GM12878 (cell line): ENCODE measurements at regions not wholly inside any gene's neighbourhood (a gene's known extent, or its start where the extent isn't known, plus 50 kb on each side); places are given as distances from the start of the nearest gene placed in this dataset.

ENCODE experiments used
- ATAC-seq: fragments of 200-7000 bp; cut with Tn5 transposase; 3 replicates; pipeline ENCODE4 v1.9.1; 2020; ENCODE audit warnings: mild to moderate bottlenecking, moderate library complexity
- BruUV-seq: library from RNA; stranded (reverse); fragments of 400-500 nt; replicated peaks from 2 replicates; lab custom pipeline; 2021; lab: Mats Ljungman, UMichigan
- CTCF ChIA-PET: fragments of 300-600 bp; sonication (Branson Sonifier 250); formaldehyde crosslinking; extraction: SDS; loops from one replicate; lab custom pipeline; 2021; ENCODE audit warnings: inconsistent platforms; lab: Yijun Ruan, JAX
- POLR2A ChIA-PET: fragments of 350-600 bp; formaldehyde crosslinking; extraction: SDS; loops from one replicate; lab custom pipeline; 2021; ENCODE audit warnings: inconsistent platforms; lab: Charles Lee
- RAD21 ChIA-PET: fragments of 300-600 bp; sonication (Branson Sonifier 250); formaldehyde crosslinking; loops from one replicate; lab custom pipeline; 2023; ENCODE audit warnings: antibody characterized with exemption; ENCODE audit not compliant: unreplicated experiment; lab: Charles Lee
- SMC1A ChIA-PET: fragments of 300-600 bp; sonication (Branson Sonifier 250); formaldehyde crosslinking; loops from one replicate; lab custom pipeline; 2023; ENCODE audit not compliant: unreplicated experiment, uncharacterized antibody; lab: Charles Lee
- DNase-seq: peaks from one replicate; pipeline ENCODE4 v3.0.0-alpha.2; 2011; ENCODE audit warnings: low read depth, low spot score
- FAIRE-seq: peaks from 3 replicates; lab custom pipeline; 2011; peaks lifted over from hg19 to GRCh38; lab: Jason Lieb, UNC
- H2AFZ ChIP-seq: 2 replicates; pipeline ENCODE4 v1.6.0; 2011; ENCODE audit warnings: low read depth, low read length, control low read depth; ENCODE audit not compliant: control insufficient read depth
- H3K27ac ChIP-seq: 2 replicates; pipeline ENCODE4 v1.5.1; 2011; ENCODE audit warnings: control low read depth; ENCODE audit not compliant: control insufficient read depth, insufficient read depth
- H3K27me3 ChIP-seq, 2 experiments: replicated peaks in 1 of 2; 2 replicates each; pipeline versions ENCODE4 v1.6.0 to v1.6.1; 2011; ENCODE audit warnings: low read length in 1 of 2; ENCODE audit not compliant: control insufficient read depth in 2 of 2, insufficient read depth in 2 of 2
- H3K36me3 ChIP-seq, 2 experiments: 2 replicates each; pipeline ENCODE4 v1.5.1; 2011; ENCODE audit warnings: low read length in 1 of 2; ENCODE audit not compliant: control insufficient read depth in 2 of 2, insufficient read depth in 2 of 2
- H3K4me1 ChIP-seq: 2 replicates; pipeline ENCODE4 v1.6.1; 2011; ENCODE audit warnings: mild to moderate bottlenecking, low read length, moderate library complexity, mixed read lengths; ENCODE audit not compliant: control insufficient read depth, insufficient read depth
- H3K4me2 ChIP-seq: 2 replicates; pipeline ENCODE4 v1.6.0; 2011; ENCODE audit warnings: control low read depth; ENCODE audit not compliant: control insufficient read depth, insufficient read depth
- H3K4me3 ChIP-seq: fragments of 200-600 bp; sonication (generic); 2 replicates; pipeline ENCODE4 v1.5.1; 2016
- H3K79me2 ChIP-seq: 2 replicates; pipeline ENCODE4 v1.6.0; 2011; ENCODE audit warnings: low read length; ENCODE audit not compliant: control insufficient read depth, insufficient read depth
- H3K9ac ChIP-seq: 2 replicates; pipeline ENCODE4 v1.8.0; 2011; ENCODE audit warnings: low read length, control low read depth, mixed read lengths; ENCODE audit not compliant: control insufficient read depth, insufficient read depth
- H3K9me3 ChIP-seq: replicated peaks from 3 replicates; pipeline ENCODE4 v1.5.1; 2011; ENCODE audit warnings: mild to moderate bottlenecking, low read length; ENCODE audit not compliant: control insufficient read depth, insufficient read depth
- H4K20me1 ChIP-seq: 2 replicates; pipeline ENCODE4 v1.6.0; 2011; ENCODE audit not compliant: control insufficient read depth, insufficient read depth
- SMARCA5 ChIP-seq: fragments of 450-650 bp; IDR thresholded peaks from 2 replicates; pipeline ENCODE4 v1.6.1; 2017; ENCODE audit warnings: mild to moderate bottlenecking
- SUPT20H ChIP-seq: IDR thresholded peaks from 2 replicates; pipeline ENCODE4 v1.6.1; 2011; ENCODE audit warnings: low read depth, mild to moderate bottlenecking, low read length, moderate library complexity, borderline replicate concordance; ENCODE audit not compliant: control insufficient read depth
- YY1 ChIP-seq: IDR thresholded peaks from 2 replicates; pipeline ENCODE4 v1.6.1; 2011; ENCODE audit warnings: low read depth, mild to moderate bottlenecking, low read length
- WGBS: methylation state at CpG from one replicate; pipeline ENCODE4 v1.1.6; 2016; ENCODE audit warnings: low lambda C conversion rate; ENCODE audit not compliant: insufficient replicate concordance, insufficient coverage; ENCODE audit errors: missing lambda C conversion rate; 5-methylcytosine and 5-hydroxymethylcytosine counted together
- in situ Hi-C: fragments of 300-500 bp; cut with MboI; formaldehyde crosslinking; loops from 9 replicates; pipeline ENCODE4 v1.14.3; 2018; ENCODE audit warnings: mixed read lengths
- intact Hi-C: fragments of 100-400 bp; cut with micrococcal nuclease; formaldehyde crosslinking; loops from one replicate; pipeline ENCODE4 v1.14.2; 2022; ENCODE audit not compliant: unreplicated experiment
- TF ChIP-seq, protein P1 (sequence below): fragments of 450-650 bp; IDR thresholded peaks from 2 replicates; pipeline ENCODE4 v1.6.1; 2018; ENCODE audit warnings: borderline replicate concordance, mild to moderate bottlenecking; ENCODE audit not compliant: partially characterized antibody
- TF ChIP-seq, protein P2 (sequence below): fragments of 450-650 bp; conservative IDR thresholded peaks from 2 replicates; pipeline ENCODE4 v1.6.1; 2017; ENCODE audit warnings: mild to moderate bottlenecking, moderate library complexity
- TF ChIP-seq, protein P3 (sequence below): IDR thresholded peaks from 2 replicates; pipeline ENCODE4 v1.6.1; 2012; ENCODE audit warnings: low read length, inconsistent platforms
- TF ChIP-seq, protein P4 (sequence below): fragments of 450-650 bp; IDR thresholded peaks from 2 replicates; pipeline ENCODE4 v1.6.1; 2017; ENCODE audit warnings: mild to moderate bottlenecking, moderate library complexity

DNA sequence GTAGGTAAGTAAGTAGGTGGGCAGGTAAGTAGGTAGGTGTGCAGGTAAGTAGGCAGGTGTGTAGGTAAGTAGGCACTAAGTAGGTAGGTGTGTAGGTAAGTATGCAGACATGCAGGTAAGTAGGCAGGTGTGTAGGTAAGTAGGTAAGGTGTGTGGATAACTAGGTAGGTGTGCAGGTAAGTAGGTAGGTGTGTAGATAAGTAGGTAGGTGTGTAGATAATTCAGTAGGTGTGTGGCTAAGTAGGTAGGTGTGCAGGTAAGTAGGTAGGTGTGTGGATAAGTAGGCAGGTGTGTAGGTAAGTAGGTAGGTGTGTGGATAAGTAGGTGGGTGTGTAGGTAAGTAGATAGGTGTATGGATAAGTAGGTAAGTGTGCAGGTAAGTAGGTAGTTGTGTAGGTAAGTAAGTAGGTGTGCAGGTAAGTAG, 53.9 kb upstream of the COG2 start:
- Histone ChIP-seq H2AFZ (no peak overlapping the region), H3K9me3 (no peaks in the 10 kb centered on the region; the same call in 2 of the 3 replicates), H3K9ac (no peak overlapping the region), H3K36me3 (no peaks in the 10 kb centered on the region), H3K4me1 (no peaks in the 10 kb centered on the region), H3K4me2 (no peak overlapping the region), H3K27me3 (no peaks in the 10 kb centered on the region; a peak in 1 of 4 replicates), H4K20me1 (no peaks in the 10 kb centered on the region), H3K79me2 (no peaks in the 10 kb centered on the region), H3K4me3 (no peak overlapping the region), H3K27ac (no peak overlapping the region)
- ChIA-PET CTCF (no interaction called here), RAD21 (no interaction called here), SMC1A (no interaction called here), POLR2A (no interaction called here)
- FAIRE-seq (peak; percentile 38), ATAC-seq (no peak), DNase-seq (no peak)
- in situ Hi-C loops (no loop called here), intact Hi-C loops (no loop called here)
- TF ChIP-seq, protein P1, sequence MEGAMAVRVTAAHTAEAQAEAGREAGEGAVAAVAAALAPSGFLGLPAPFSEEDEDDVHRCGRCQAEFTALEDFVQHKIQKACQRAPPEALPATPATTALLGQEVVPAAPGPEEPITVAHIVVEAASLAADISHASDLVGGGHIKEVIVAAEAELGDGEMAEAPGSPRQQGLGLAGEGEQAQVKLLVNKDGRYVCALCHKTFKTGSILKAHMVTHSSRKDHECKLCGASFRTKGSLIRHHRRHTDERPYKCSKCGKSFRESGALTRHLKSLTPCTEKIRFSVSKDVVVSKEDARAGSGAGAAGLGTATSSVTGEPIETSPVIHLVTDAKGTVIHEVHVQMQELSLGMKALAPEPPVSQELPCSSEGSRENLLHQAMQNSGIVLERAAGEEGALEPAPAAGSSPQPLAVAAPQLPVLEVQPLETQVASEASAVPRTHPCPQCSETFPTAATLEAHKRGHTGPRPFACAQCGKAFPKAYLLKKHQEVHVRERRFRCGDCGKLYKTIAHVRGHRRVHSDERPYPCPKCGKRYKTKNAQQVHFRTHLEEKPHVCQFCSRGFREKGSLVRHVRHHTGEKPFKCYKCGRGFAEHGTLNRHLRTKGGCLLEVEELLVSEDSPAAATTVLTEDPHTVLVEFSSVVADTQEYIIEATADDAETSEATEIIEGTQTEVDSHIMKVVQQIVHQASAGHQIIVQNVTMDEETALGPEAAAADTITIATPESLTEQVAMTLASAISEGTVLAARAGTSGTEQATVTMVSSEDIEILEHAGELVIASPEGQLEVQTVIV, result no peak
- BruUV-seq, result no TSS peak

DNA sequence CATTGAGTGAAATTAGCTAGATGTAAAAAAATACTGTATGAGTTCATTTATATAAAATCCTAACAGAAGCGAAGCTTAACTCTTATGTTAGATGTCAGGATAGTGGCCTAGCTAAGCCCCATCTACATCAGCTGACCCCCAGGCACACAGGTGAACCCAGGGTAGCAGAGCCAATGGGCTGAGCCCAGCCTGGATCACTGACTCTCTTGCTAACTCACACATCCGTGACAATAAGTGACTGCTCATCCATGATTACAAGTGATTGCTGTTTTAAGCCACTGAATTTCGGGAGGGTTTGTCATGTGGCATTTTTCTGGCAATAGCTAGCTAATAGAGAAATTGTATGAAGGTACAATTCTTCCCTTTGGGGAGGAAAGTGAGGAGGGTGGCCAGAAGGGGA, 55.2 kb upstream of the COG2 start:
- ATAC-seq (no peak), FAIRE-seq (no peak), DNase-seq (no peak)
- H3K27ac ChIP-seq, result no peak overlapping the region
- no peaks in the 10 kb centered on the region for H3K4me1 ChIP-seq
- H2AFZ ChIP-seq, result no peak overlapping the region
- H3K27me3 ChIP-seq, result no peaks in the 10 kb centered on the region; a peak in 1 of 4 replicates
- 25% methylated on average over 3 of the region's 3 CpGs for WGBS
- ChIA-PET CTCF (interaction anchor here (1.2 kb wide), 1 partner anchor 10 kb away, joined by 3 read pairs; no protein-coding TSS in a partner anchor), RAD21 (no interaction called here), SMC1A (no interaction called here), POLR2A (no interaction called here)
- in situ Hi-C loops (no loop called here), intact Hi-C loops (no loop called here)
- H3K9ac ChIP-seq, result no peak overlapping the region
- H3K79me2 ChIP-seq, result no peaks in the 10 kb centered on the region
- BruUV-seq, result no TSS peak
- no peaks in the 10 kb centered on the region for H4K20me1 ChIP-seq
- H3K36me3 ChIP-seq, result no peaks in the 10 kb centered on the region
- no peaks in the 10 kb centered on the region; the same call in 2 of the 3 replicates for H3K9me3 ChIP-seq
- H3K4me3 ChIP-seq, result no peak overlapping the region
- no peak overlapping the region for H3K4me2 ChIP-seq
- TF ChIP-seq, protein P2, sequence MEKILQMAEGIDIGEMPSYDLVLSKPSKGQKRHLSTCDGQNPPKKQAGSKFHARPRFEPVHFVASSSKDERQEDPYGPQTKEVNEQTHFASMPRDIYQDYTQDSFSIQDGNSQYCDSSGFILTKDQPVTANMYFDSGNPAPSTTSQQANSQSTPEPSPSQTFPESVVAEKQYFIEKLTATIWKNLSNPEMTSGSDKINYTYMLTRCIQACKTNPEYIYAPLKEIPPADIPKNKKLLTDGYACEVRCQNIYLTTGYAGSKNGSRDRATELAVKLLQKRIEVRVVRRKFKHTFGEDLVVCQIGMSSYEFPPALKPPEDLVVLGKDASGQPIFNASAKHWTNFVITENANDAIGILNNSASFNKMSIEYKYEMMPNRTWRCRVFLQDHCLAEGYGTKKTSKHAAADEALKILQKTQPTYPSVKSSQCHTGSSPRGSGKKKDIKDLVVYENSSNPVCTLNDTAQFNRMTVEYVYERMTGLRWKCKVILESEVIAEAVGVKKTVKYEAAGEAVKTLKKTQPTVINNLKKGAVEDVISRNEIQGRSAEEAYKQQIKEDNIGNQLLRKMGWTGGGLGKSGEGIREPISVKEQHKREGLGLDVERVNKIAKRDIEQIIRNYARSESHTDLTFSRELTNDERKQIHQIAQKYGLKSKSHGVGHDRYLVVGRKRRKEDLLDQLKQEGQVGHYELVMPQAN, result no peak
- TF ChIP-seq, protein P3, sequence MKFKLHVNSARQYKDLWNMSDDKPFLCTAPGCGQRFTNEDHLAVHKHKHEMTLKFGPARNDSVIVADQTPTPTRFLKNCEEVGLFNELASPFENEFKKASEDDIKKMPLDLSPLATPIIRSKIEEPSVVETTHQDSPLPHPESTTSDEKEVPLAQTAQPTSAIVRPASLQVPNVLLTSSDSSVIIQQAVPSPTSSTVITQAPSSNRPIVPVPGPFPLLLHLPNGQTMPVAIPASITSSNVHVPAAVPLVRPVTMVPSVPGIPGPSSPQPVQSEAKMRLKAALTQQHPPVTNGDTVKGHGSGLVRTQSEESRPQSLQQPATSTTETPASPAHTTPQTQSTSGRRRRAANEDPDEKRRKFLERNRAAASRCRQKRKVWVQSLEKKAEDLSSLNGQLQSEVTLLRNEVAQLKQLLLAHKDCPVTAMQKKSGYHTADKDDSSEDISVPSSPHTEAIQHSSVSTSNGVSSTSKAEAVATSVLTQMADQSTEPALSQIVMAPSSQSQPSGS, result no peak
- TF ChIP-seq YY1 (no peak), SUPT20H (no peak), SMARCA5 (no peak)
- TF ChIP-seq, protein P4, sequence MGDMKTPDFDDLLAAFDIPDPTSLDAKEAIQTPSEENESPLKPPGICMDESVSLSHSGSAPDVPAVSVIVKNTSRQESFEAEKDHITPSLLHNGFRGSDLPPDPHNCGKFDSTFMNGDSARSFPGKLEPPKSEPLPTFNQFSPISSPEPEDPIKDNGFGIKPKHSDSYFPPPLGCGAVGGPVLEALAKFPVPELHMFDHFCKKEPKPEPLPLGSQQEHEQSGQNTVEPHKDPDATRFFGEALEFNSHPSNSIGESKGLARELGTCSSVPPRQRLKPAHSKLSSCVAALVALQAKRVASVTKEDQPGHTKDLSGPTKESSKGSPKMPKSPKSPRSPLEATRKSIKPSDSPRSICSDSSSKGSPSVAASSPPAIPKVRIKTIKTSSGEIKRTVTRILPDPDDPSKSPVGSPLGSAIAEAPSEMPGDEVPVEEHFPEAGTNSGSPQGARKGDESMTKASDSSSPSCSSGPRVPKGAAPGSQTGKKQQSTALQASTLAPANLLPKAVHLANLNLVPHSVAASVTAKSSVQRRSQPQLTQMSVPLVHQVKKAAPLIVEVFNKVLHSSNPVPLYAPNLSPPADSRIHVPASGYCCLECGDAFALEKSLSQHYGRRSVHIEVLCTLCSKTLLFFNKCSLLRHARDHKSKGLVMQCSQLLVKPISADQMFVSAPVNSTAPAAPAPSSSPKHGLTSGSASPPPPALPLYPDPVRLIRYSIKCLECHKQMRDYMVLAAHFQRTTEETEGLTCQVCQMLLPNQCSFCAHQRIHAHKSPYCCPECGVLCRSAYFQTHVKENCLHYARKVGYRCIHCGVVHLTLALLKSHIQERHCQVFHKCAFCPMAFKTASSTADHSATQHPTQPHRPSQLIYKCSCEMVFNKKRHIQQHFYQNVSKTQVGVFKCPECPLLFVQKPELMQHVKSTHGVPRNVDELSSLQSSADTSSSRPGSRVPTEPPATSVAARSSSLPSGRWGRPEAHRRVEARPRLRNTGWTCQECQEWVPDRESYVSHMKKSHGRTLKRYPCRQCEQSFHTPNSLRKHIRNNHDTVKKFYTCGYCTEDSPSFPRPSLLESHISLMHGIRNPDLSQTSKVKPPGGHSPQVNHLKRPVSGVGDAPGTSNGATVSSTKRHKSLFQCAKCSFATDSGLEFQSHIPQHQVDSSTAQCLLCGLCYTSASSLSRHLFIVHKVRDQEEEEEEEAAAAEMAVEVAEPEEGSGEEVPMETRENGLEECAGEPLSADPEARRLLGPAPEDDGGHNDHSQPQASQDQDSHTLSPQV, result no peak
